NOMO-1 (cell line): ENCODE measurements at regions not wholly inside any gene's neighbourhood (a gene's known extent, or its start where the extent isn't known, plus 50 kb on each side); places are given as distances from the start of the nearest gene placed in this dataset.
"Not testable (repeated sequence)": the region's sequence is repeated elsewhere in the genome, so short reads cannot be mapped to it uniquely, and the experiment has no call there.

ENCODE experiments used
- DNase-seq, 2 experiments: peaks; one replicate each; lab custom pipeline; 2025; ENCODE audit not compliant: unreplicated experiment in 2 of 2; lab: John Stamatoyannopoulos, UW

- no peak for DNase-seq
These were observed 503.2 kb upstream of the CAMK1G start for GRCh38 chr1:209080170-209080781.

GRCh38 chr1:209086486-209087192, 496.9 kb upstream of the CAMK1G start:
- DNase-seq: no peak

- DNase-seq: no peak
These were observed 489.1 kb upstream of the CAMK1G start for GRCh38 chr1:209094384-209094783.

- DNase-seq: no peak
These were observed 487.6 kb upstream of the CAMK1G start for GRCh38 chr1:209095627-209096595.

- DNase-seq: no peak
These were observed 483.1 kb upstream of the CAMK1G start for GRCh38 chr1:209100460-209100859.

GRCh38 chr1:209101106-209101505, 482.4 kb upstream of the CAMK1G start:
- DNase-seq: no peak

GRCh38 chr1:209102120-209102519, 481.4 kb upstream of the CAMK1G start:
- DNase-seq: no peak

GRCh38 chr1:209102531-209102930, 481.0 kb upstream of the CAMK1G start:
- DNase-seq: no peak

GRCh38 chr1:209103092-209103491, 480.4 kb upstream of the CAMK1G start:
- DNase-seq: no peak

- no peak for DNase-seq
These were observed 478.9 kb upstream of the CAMK1G start for GRCh38 chr1:209104646-209105045.

GRCh38 chr1:209105701-209106100, 477.8 kb upstream of the CAMK1G start:
- no peak for DNase-seq

- DNase-seq: no peak
These were observed 477.2 kb upstream of the CAMK1G start for GRCh38 chr1:209106237-209106741.

GRCh38 chr1:209106861-209107260, 476.7 kb upstream of the CAMK1G start:
- DNase-seq: no peak

- DNase-seq: no peak
These were observed 476.0 kb upstream of the CAMK1G start for GRCh38 chr1:209107535-209107934.

- no peak for DNase-seq
These were observed 474.3 kb upstream of the CAMK1G start for GRCh38 chr1:209109001-209109785.

GRCh38 chr1:209113521-209113920, 470.0 kb upstream of the CAMK1G start:
- DNase-seq: no peak

- no peak for DNase-seq
These were observed 466.8 kb upstream of the CAMK1G start for GRCh38 chr1:209116705-209117104.

GRCh38 chr1:209123601-209124000, 459.9 kb upstream of the CAMK1G start:
- no peak for DNase-seq

- DNase-seq: not testable (repeated sequence)
These were observed 454.4 kb upstream of the CAMK1G start for GRCh38 chr1:209129091-209129490.

- no peak for DNase-seq
These were observed 452.6 kb upstream of the CAMK1G start for GRCh38 chr1:209130886-209131285.
